ENCODE measurements at regions not wholly inside any gene's neighbourhood (a gene's known extent, or its start where the extent isn't known, plus 50 kb on each side); places are given as distances from the start of the nearest gene placed in this dataset.

DNA sequence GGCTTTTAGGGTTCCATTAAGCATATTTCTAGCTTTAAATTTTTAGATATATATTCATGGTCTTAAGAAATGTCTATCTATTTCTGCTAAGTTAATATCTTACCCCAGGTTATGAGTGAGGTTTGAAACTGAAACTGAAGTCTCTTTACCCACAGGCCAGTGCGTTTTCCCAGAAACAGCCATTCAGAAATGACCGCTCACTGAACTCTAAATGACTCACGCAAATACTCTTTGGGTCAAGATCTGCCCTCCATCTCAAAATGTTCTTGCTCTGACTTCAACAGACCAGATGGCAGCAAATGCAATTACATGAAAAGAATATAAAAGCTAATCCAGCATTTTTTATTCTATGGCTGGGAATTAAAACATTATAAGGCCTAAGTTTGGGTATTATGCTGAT is 315.2 kb downstream of the TDRD15 start:
- DNase-seq (ENCODE audit: low spot score) = no peak

GRCh38 chr2:21441442-21441841 is 317.7 kb downstream of the TDRD15 start:
- DNase-seq (ENCODE audit: low spot score) = no peak

DNA sequence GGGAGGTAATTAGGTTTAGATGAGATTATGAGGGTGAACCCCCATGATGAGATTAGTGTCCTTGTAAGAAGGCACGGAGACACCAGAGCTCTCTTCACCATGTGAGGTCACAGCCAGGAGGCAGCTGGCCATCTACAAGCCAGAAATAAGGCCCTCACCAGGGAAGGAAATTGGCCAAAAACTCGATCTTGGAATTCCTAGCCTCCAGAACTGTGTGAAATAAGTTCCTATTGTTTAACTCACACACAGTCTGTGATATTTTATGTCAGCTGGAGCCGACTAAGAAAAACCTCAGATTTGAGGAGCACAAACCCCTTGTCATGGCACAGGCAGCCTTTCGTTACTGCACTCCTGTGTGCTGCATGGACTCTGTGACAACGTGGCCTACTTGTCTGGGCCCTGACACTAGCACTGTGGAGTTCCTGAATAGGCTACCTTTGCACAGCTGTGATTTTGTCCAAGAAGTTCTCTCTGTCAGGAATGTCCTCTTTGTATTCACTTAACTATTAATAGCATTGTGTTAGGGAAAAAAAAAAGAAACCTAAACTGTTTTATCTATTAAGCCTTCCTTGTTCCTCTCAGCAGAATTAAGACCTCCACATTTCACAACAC is 319.8 kb downstream of the TDRD15 start:
- DNase-seq (ENCODE audit: low spot score) = no peak

DNA sequence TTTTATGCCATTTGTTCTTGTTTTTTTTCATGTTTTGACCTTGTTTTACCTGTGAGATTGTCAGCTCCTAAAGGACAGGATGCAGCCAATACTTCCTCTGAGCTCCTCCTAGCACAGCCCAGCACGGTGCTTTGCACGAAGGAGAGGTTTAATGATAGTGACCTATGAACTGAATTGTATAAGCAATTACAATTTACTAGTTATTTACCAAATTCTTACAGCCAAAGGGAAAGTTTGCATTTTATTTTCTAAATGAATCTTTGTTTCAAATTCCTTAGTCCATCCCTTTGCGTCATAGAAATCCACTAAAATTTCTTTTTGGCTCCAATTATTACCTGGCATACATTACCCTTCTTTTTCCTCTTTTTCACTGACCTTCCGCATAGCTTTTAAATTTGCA is 326.1 kb downstream of the TDRD15 start:
- DNase-seq (ENCODE audit: low spot score) = no peak

DNA sequence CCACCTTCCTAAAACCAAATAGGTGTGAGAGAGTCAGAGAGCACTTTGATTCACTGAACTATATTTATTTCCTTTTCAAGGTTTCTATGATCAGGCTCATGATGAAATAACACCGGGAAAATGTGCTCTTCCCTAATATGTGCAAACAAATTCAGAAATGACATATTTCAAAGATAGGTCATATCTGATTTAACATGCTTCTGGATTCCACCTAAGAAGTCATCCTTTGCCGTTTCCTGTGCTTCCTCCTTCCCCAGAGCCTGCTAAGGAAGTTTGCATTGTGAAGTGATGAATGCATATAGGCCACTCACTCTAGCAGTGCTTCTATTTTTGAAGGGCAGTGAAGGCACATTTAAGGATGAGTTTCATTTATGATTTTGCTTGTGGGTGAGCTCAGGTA is 327.6 kb downstream of the TDRD15 start:
- no peak for DNase-seq (ENCODE audit: low spot score)

DNA sequence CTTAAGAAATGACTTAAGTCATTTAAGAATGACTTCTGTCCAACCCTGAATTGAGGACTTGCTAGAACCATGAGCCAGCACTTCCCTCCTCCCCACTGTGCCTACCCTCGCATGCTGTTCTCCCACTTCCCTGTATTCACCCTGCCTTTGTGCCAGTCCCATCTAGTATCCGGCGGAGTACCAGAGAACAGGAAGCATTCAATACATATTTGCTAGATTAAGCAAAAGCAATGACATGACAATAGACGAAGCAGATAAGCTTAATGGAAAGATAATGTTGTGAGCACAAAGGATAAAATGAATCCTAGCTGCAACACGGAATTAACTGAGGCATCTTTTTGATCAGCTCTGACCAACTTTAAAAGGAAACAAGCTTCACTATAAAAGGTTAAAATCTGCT is 328.5 kb downstream of the TDRD15 start:
- DNase-seq (ENCODE audit: low spot score) = no peak

- no peak for DNase-seq (ENCODE audit: low spot score)
These were observed 328.9 kb downstream of the TDRD15 start for GRCh38 chr2:21452678-21453077.

- no peak for DNase-seq (ENCODE audit: low spot score)
These were observed 330.1 kb downstream of the TDRD15 start for GRCh38 chr2:21453723-21454450.

- DNase-seq (ENCODE audit: low spot score) = no peak
These were observed 331.1 kb downstream of the TDRD15 start for GRCh38 chr2:21454839-21455238.

- DNase-seq (ENCODE audit: low spot score) = no peak
These were observed 338.0 kb downstream of the TDRD15 start for GRCh38 chr2:21461754-21462240.

- no peak for DNase-seq (ENCODE audit: low spot score)
These were observed 342.7 kb downstream of the TDRD15 start for GRCh38 chr2:21466341-21466927.

DNA sequence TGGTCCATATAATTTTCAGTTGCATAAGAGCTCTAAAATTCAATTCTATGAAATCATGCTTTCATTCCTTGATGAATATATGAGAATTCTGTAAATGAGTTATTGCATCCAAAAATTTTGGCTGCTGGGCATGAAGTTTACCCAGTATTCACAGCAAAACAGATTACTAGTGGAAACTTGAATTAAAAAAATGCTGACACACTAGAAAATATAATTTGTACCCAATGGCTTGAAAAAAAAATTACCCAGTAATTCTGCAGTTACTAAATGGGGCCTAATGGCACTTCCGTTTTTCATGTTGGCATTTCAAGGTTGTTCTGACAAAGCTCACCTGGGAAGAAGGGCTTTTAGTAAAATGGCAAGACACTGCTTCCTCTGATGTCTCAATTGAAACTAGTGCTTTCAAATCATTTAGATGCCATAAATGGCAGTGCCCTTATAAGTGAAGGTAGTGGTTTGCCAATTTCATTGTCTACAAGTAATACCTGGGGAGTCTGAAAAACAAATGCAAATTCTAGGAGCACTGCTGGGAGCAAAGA is 343.6 kb downstream of the TDRD15 start:
- DNase-seq (ENCODE audit: low spot score) = no peak

GRCh38 chr2:21467910-21468309 is 344.1 kb downstream of the TDRD15 start:
- no peak for DNase-seq (ENCODE audit: low spot score)

DNA sequence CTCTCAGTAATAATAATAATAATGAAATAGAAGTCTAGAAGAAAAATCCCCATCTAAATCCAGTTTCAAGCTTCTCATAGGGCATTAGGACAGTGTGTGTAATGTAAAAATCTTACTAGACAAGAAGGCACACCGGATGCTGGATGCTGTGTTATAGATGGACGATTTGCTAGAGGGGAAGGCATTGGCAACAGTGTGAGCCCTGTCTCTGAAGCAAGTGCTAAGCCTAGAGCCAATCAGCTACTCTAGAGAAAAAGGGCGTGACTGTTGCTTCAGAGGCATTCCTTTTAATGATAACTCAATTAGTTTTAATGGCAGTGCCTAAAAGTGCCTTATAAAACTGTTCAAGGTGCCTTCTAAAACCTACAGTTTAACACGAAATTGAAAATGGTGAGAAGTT is 344.9 kb downstream of the TDRD15 start:
- DNase-seq (ENCODE audit: low spot score) = no peak

- DNase-seq (ENCODE audit: low spot score) = no peak
These were observed 345.4 kb downstream of the TDRD15 start for GRCh38 chr2:21469158-21469557.

GRCh38 chr2:21469564-21469963 is 345.8 kb downstream of the TDRD15 start:
- no peak for DNase-seq (ENCODE audit: low spot score)

DNA sequence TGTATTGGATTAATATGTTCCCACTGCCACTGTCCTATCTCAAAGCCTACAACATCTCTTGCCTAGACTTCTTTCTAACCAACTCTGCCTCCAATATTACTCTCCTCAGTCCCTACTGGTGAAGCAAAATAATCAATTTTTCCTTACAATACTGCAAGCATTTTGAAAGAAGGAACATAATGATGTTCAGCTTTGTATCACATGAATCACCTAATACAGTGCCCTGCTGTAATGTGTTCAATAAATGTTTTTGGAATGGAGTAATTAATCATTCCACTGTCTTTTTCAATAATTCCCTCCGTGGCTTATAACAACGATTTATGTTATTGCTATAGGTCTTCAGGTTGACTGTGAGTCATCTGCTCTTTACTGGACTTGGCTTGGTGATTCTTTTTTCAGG is 356.4 kb downstream of the TDRD15 start:
- DNase-seq (ENCODE audit: low spot score) = no peak

GRCh38 chr2:21484643-21485042 is 360.9 kb downstream of the TDRD15 start:
- DNase-seq (ENCODE audit: low spot score) = no peak

- no peak for DNase-seq (ENCODE audit: low spot score)
These were observed 362.7 kb downstream of the TDRD15 start for GRCh38 chr2:21486445-21486844.

DNA sequence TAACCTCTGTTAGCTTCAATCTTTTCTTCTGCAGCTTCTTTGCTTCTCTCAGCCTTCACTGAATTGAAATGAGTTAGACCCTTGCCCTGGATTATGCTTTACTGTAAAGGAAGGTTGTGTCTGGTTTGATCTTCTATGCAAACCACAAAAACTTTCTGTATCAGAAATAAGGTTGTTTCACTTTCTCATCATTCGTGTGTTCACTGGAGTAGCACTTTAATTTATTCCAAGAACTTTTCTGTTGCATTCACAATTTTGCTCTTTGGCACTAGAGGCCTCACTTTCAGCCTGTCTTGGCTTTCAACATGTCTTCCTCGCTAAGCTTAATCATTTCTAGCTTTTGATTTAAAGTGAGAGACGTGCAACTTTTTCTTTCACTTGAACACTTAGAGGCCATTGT is 365.3 kb downstream of the TDRD15 start:
- DNase-seq (ENCODE audit: low spot score) = no peak

DNA sequence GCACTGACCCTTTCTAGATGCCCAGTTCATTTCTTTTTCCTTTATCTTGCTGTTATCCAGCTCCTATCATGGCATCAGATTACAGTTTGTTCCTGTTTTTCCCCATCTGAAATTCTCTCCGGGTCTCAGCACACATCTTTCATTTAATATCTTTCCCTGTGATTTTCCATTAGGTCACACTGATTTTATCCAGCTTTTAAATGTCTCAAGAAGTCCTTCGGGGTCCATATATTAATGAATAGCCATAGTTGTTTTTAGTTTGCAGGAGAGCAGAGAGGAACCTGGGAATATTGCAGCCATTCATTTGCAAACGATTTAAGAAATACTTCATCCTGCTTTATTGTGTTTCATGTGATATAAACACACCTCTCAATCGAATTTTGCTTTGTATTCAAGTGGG is 374.2 kb downstream of the TDRD15 start:
- no peak for DNase-seq (ENCODE audit: low spot score)

DNA sequence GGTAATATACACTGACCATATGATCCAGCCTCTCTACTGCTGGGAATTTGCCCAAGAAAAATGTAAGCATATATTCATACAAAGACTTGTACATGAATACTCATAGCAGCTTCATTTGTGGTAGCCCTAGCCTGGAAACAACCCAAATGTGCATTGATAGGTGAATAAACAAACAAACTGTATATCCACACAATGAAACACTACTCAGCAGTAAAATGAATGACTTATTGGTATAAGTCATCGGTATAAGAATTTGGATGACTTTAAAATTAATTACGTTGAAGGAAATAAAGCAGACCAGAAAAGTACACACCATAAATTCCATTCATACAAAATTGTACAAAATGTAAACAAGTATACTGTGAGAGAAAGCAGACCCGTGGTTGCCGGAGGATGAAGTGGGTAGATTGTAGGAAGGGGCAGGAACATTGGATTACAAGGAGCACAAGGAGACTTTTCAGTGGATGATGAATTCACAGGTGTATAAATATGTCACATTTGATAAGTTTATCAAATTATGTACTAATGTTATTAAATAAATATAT is 376.7 kb downstream of the TDRD15 start:
- no peak for DNase-seq (ENCODE audit: low spot score)

Data from CD4-positive, alpha-beta T cell treated with Interleukin-15 for 4 hours (primary cell).